HCT116 (cell line): ENCODE measurements at regions not wholly inside any gene's neighbourhood (a gene's known extent, or its start where the extent isn't known, plus 50 kb on each side); places are given as distances from the start of the nearest gene placed in this dataset.

Experiments
- CEBPB ChIP-seq: IDR thresholded peaks from 2 replicates; pipeline ENCODE4 v1.6.1; 2012; ENCODE audit warnings: low read depth
- CTCF ChIP-seq, 3 experiments: fragments of 200-600 bp in 1 of 3; sonication (generic) in 1 of 3; IDR thresholded peaks in 2 of 3; conservative IDR thresholded peaks in 1 of 3; 2 replicates each; pipeline ENCODE4 v1.5.1; 2012 to 2017; ENCODE audit warnings: low read depth in 2 of 3, low read length in 2 of 3, antibody characterized with exemption in 1 of 3, borderline replicate concordance in 1 of 3, control low read depth in 1 of 3, mild to moderate bottlenecking in 1 of 3, mixed read lengths in 1 of 3, mixed run types in 1 of 3, moderate library complexity in 1 of 3; ENCODE audit not compliant: insufficient read depth in 1 of 3
- ELF1 ChIP-seq: IDR thresholded peaks from 2 replicates; pipeline ENCODE4 v1.6.1; 2012; ENCODE audit warnings: low read depth, borderline replicate concordance
- EZH2 ChIP-seq: fragments of 200-600 bp; sonication (generic); IDR thresholded peaks from 2 replicates; pipeline ENCODE4 v1.6.1; 2017; ENCODE audit warnings: antibody characterized with exemption, mixed run types
- EZH2phosphoT487 ChIP-seq: fragments of 200-600 bp; IDR thresholded peaks from 2 replicates; pipeline ENCODE4 v1.6.1; 2018; ENCODE audit warnings: antibody characterized with exemption, borderline replicate concordance
- MAX ChIP-seq: IDR thresholded peaks from 2 replicates; pipeline ENCODE4 v1.6.1; 2012
- POLR2A ChIP-seq: IDR thresholded peaks from 2 replicates; pipeline ENCODE4 v1.7.0; 2011; ENCODE audit warnings: borderline replicate concordance; ENCODE audit not compliant: insufficient read depth, insufficient read length; ENCODE audit errors: extremely low read depth
- POLR2AphosphoS5 ChIP-seq: IDR thresholded peaks from 2 replicates; pipeline ENCODE4 v1.6.1; 2011; ENCODE audit warnings: mild to moderate bottlenecking, low read depth, low read length, moderate library complexity
- RAD21 ChIP-seq: IDR thresholded peaks from 2 replicates; pipeline ENCODE4 v1.6.1; 2012; ENCODE audit warnings: low read depth, mild to moderate bottlenecking
- SP1 ChIP-seq: IDR thresholded peaks from 2 replicates; pipeline ENCODE4 v1.6.1; 2012; ENCODE audit warnings: low read depth
- YY1 ChIP-seq: IDR thresholded peaks from 2 replicates; pipeline ENCODE4 v1.6.1; 2011; ENCODE audit warnings: low read length, low read depth, moderate library complexity, mild to moderate bottlenecking; ENCODE audit not compliant: insufficient replicate concordance; ENCODE audit errors: extremely low read depth
- ZNF274 ChIP-seq: fragments of 200-500 bp; sonication (Bioruptor generic); IDR thresholded peaks from 2 replicates; pipeline ENCODE4 v1.6.1; 2014; ENCODE audit warnings: mild to moderate bottlenecking, low read depth, low read length, inconsistent platforms
- TF ChIP-seq, protein P1 (sequence below): IDR thresholded peaks from 2 replicates; pipeline ENCODE4 v1.6.1; 2012; ENCODE audit warnings: low read depth

DNA sequence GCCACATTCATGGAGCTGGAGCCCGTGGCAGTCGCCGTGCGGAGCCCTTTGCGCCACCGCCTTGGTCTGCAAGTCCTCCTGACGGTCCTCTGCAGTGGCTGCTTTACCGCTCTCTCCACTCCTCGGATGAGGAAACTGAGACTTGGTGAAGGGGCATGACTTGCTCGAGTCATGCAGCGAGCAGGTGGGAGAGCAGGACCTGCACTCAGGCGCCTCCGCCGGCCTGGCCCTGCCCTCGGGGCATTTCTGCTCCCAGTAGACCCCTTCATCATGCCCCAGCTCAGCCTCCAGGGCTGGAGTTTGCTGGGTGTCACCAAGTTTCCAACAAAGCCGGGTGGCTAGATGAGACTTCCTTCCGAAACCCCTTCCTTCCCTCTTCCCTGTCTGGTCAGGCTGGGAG lies 100.0 kb upstream of the TARDBP start:
- TF ChIP-seq CTCF (IDR thresholded peaks at IDR 0.05 in 2 of 3, conservative IDR thresholded peaks at IDR 0.05 in 1 of 3; ENCODE audit: borderline replicate concordance in 1 of 3, insufficient read depth in 1 of 3, low read depth in 2 of 3, low read length in 2 of 3) = no peak
- no peak for TF ChIP-seq YY1
- TF ChIP-seq POLR2A = no peak
- no peak for TF ChIP-seq EZH2
- no peak for TF ChIP-seq MAX
- TF ChIP-seq RAD21 = no peak
- no peak for TF ChIP-seq ZNF274
- TF ChIP-seq, protein P1, sequence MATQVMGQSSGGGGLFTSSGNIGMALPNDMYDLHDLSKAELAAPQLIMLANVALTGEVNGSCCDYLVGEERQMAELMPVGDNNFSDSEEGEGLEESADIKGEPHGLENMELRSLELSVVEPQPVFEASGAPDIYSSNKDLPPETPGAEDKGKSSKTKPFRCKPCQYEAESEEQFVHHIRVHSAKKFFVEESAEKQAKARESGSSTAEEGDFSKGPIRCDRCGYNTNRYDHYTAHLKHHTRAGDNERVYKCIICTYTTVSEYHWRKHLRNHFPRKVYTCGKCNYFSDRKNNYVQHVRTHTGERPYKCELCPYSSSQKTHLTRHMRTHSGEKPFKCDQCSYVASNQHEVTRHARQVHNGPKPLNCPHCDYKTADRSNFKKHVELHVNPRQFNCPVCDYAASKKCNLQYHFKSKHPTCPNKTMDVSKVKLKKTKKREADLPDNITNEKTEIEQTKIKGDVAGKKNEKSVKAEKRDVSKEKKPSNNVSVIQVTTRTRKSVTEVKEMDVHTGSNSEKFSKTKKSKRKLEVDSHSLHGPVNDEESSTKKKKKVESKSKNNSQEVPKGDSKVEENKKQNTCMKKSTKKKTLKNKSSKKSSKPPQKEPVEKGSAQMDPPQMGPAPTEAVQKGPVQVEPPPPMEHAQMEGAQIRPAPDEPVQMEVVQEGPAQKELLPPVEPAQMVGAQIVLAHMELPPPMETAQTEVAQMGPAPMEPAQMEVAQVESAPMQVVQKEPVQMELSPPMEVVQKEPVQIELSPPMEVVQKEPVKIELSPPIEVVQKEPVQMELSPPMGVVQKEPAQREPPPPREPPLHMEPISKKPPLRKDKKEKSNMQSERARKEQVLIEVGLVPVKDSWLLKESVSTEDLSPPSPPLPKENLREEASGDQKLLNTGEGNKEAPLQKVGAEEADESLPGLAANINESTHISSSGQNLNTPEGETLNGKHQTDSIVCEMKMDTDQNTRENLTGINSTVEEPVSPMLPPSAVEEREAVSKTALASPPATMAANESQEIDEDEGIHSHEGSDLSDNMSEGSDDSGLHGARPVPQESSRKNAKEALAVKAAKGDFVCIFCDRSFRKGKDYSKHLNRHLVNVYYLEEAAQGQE = no peak
- TF ChIP-seq POLR2AphosphoS5 = no peak
- TF ChIP-seq EZH2phosphoT487 = no peak
- TF ChIP-seq SP1 = no peak
- TF ChIP-seq ELF1 = no peak
- no peak for TF ChIP-seq CEBPB
